Stimulated activated naive CD8-positive, alpha-beta T cell treated with anti-CD3 and anti-CD28 coated beads, Interleukin-15, amount 100 ng/mL, for 72 hours (primary cell): ENCODE measurements at regions not wholly inside any gene's neighbourhood (a gene's known extent, or its start where the extent isn't known, plus 50 kb on each side); places are given as distances from the start of the nearest gene placed in this dataset.

Experiments
- ATAC-seq: fragments of 150-1000 bp; cut with Tn5 transposase; 2 replicates; pipeline ENCODE4 v1.10.0; 2021; ENCODE audit warnings: mild to moderate bottlenecking, moderate library complexity
- DNase-seq, 2 donors: peaks; one replicate each; pipeline ENCODE4 v3.0.0; 2021 to 2022
- H3K27ac Mint-ChIP-seq, 2 donors: one replicate each; pipeline ENCODE4 v1.8.0; 2022; ENCODE audit warnings: mild to moderate bottlenecking in 2 of 2, mixed read lengths in 2 of 2, moderate library complexity in 2 of 2
- H3K27me3 Mint-ChIP-seq: one replicate; pipeline ENCODE4 v1.8.0; 2022; ENCODE audit warnings: mixed read lengths
- H3K4me1 Mint-ChIP-seq: one replicate; pipeline ENCODE4 v1.8.0; 2022; ENCODE audit warnings: mild to moderate bottlenecking, mixed read lengths
- H3K4me3 Mint-ChIP-seq, 2 donors: one replicate each; pipeline ENCODE4 v1.8.0; 2022; ENCODE audit warnings: mild to moderate bottlenecking in 2 of 2, mixed read lengths in 2 of 2, moderate library complexity in 1 of 2
- H3K9me3 Mint-ChIP-seq, 2 donors: one replicate each; pipeline ENCODE4 v1.8.0; 2022; ENCODE audit warnings: mixed read lengths in 2 of 2

GRCh38 chr9:111232997-111233790 is 96.8 kb downstream of the OR2K2 start:
- H3K4me1 Mint-ChIP-seq, result no peaks in the 10 kb centered on the region
- H3K4me3 Mint-ChIP-seq, result no peak overlapping the region
- H3K27me3 Mint-ChIP-seq, result no peaks in the 10 kb centered on the region
- H3K9me3 Mint-ChIP-seq, result no peaks in the 10 kb centered on the region
- ATAC-seq (no peak), DNase-seq (no peak)
- peak overlapping the region in 1 of 2 donors; percentile 54 for H3K27ac Mint-ChIP-seq

- no peaks in the 10 kb centered on the region for H3K27me3 Mint-ChIP-seq
- H3K9me3 Mint-ChIP-seq, result no peaks in the 10 kb centered on the region
- H3K4me1 Mint-ChIP-seq, result no peaks in the 10 kb centered on the region
- no peak overlapping the region for H3K4me3 Mint-ChIP-seq
- DNase-seq (no peak), ATAC-seq (no peak)
- H3K27ac Mint-ChIP-seq, result no peak overlapping the region
These were observed 98.0 kb downstream of the OR2K2 start for GRCh38 chr9:111231801-111232580.

- H3K9me3 Mint-ChIP-seq, result peaks cover 5 to 8% of the 10 kb centered on the region in 2 donors
These were observed 107.3 kb downstream of the OR2K2 start for GRCh38 chr9:111222757-111223156.

GRCh38 chr9:111212874-111213273 is 117.2 kb downstream of the OR2K2 start:
- Mint-ChIP-seq H3K9me3 (peaks cover 6 to 22% of the 10 kb centered on the region in 2 donors), H3K4me3 (no peak overlapping the region), H3K4me1 (no peaks in the 10 kb centered on the region), H3K27ac (no peak overlapping the region), H3K27me3 (peaks cover 12% of the 10 kb centered on the region)
- ATAC-seq, result no peak
- DNase-seq, result no peak

More at GRCh38 chr9:111222757-111223156, 107.3 kb downstream of the OR2K2 start:
- ATAC-seq (no peak), DNase-seq (no peak)
- no peaks in the 10 kb centered on the region for H3K27me3 Mint-ChIP-seq
- no peak overlapping the region for H3K27ac Mint-ChIP-seq
- no peak overlapping the region for H3K4me3 Mint-ChIP-seq
- H3K4me1 Mint-ChIP-seq, result no peaks in the 10 kb centered on the region

GRCh38 chr9:111198936-111199335 is 131.1 kb downstream of the OR2K2 start:
- H3K27ac Mint-ChIP-seq, result no peak overlapping the region
- ATAC-seq (no peak), DNase-seq (no peak)
- H3K4me1 Mint-ChIP-seq, result no peaks in the 10 kb centered on the region
- H3K9me3 Mint-ChIP-seq, result peaks cover 37 to 41% of the 10 kb centered on the region in 2 donors
- H3K4me3 Mint-ChIP-seq, result no peak overlapping the region
- H3K27me3 Mint-ChIP-seq, result no peaks in the 10 kb centered on the region

GRCh38 chr9:111197256-111197655 is 132.8 kb downstream of the OR2K2 start:
- Mint-ChIP-seq H3K9me3 (peaks cover 22 to 24% of the 10 kb centered on the region in 2 donors), H3K4me3 (no peak overlapping the region), H3K27me3 (no peaks in the 10 kb centered on the region), H3K27ac (no peak overlapping the region), H3K4me1 (no peaks in the 10 kb centered on the region)
- ATAC-seq (no peak), DNase-seq (no peak)

GRCh38 chr9:111195766-111196165 is 134.3 kb downstream of the OR2K2 start:
- Mint-ChIP-seq H3K27me3 (no peaks in the 10 kb centered on the region), H3K27ac (no peak overlapping the region), H3K9me3 (peaks cover 19 to 22% of the 10 kb centered on the region in 2 donors), H3K4me3 (no peak overlapping the region), H3K4me1 (no peaks in the 10 kb centered on the region)
- ATAC-seq (no peak), DNase-seq (no peak)

GRCh38 chr9:111193095-111193494 is 136.9 kb downstream of the OR2K2 start:
- Mint-ChIP-seq H3K27me3 (no peaks in the 10 kb centered on the region), H3K4me1 (no peaks in the 10 kb centered on the region), H3K9me3 (peaks cover 6 to 7% of the 10 kb centered on the region in 2 donors), H3K27ac (no peak overlapping the region), H3K4me3 (no peak overlapping the region)
- no peak for ATAC-seq
- no peak for DNase-seq

- no peak for ATAC-seq
- no peak for DNase-seq
- H3K4me1 Mint-ChIP-seq, result no peaks in the 10 kb centered on the region
- H3K9me3 Mint-ChIP-seq, result peaks cover 2 to 3% of the 10 kb centered on the region in 2 donors
- no peak overlapping the region for H3K4me3 Mint-ChIP-seq
- no peaks in the 10 kb centered on the region for H3K27me3 Mint-ChIP-seq
- H3K27ac Mint-ChIP-seq, result no peak overlapping the region
These were observed 137.4 kb downstream of the OR2K2 start for GRCh38 chr9:111192650-111193049.

- no peak for ATAC-seq
- Mint-ChIP-seq H3K27me3 (no peaks in the 10 kb centered on the region), H3K9me3 (no peaks in the 10 kb centered on the region), H3K4me3 (no peak overlapping the region), H3K4me1 (no peaks in the 10 kb centered on the region), H3K27ac (no peak overlapping the region)
- no peak for DNase-seq
These were observed 139.7 kb downstream of the OR2K2 start for GRCh38 chr9:111190347-111190746.

- DNase-seq, result no peak
- H3K4me3 Mint-ChIP-seq, result no peak overlapping the region
- H3K27ac Mint-ChIP-seq, result no peak overlapping the region
- H3K4me1 Mint-ChIP-seq, result no peaks in the 10 kb centered on the region
- peaks cover 7 to 10% of the 10 kb centered on the region in 2 donors for H3K9me3 Mint-ChIP-seq
- H3K27me3 Mint-ChIP-seq, result no peaks in the 10 kb centered on the region
- no peak for ATAC-seq
These were observed 142.6 kb downstream of the OR2K2 start for GRCh38 chr9:111187376-111187775.

GRCh38 chr9:111186021-111186530 is 143.9 kb downstream of the OR2K2 start:
- DNase-seq (no peak), ATAC-seq (no peak)
- Mint-ChIP-seq H3K27ac (no peak overlapping the region), H3K27me3 (no peaks in the 10 kb centered on the region), H3K4me3 (no peak overlapping the region), H3K4me1 (no peaks in the 10 kb centered on the region), H3K9me3 (peaks cover 7 to 10% of the 10 kb centered on the region in 2 donors)

- H3K9me3 Mint-ChIP-seq, result peaks cover 10 to 14% of the 10 kb centered on the region in 2 donors
These were observed 142.5 kb upstream of the LPAR1 start for GRCh38 chr9:111180811-111181210.

GRCh38 chr9:111179577-111179976 is 141.3 kb upstream of the LPAR1 start:
- Mint-ChIP-seq H3K27me3 (peaks cover 12% of the 10 kb centered on the region), H3K9me3 (peaks cover 10 to 14% of the 10 kb centered on the region in 2 donors), H3K27ac (no peak overlapping the region), H3K4me3 (no peak overlapping the region), H3K4me1 (no peaks in the 10 kb centered on the region)
- DNase-seq (no peak), ATAC-seq (no peak)

More at GRCh38 chr9:111180811-111181210, 142.5 kb upstream of the LPAR1 start:
- DNase-seq, result no peak
- no peak for ATAC-seq
- Mint-ChIP-seq H3K27ac (no peak overlapping the region), H3K4me3 (no peak overlapping the region), H3K4me1 (no peaks in the 10 kb centered on the region), H3K27me3 (peaks cover 12% of the 10 kb centered on the region)

GRCh38 chr9:111178331-111179055 is 140.2 kb upstream of the LPAR1 start:
- H3K27me3 Mint-ChIP-seq, result peaks cover 12% of the 10 kb centered on the region
- no peak for DNase-seq
- no peak overlapping the region for H3K4me3 Mint-ChIP-seq
- peaks cover 14 to 18% of the 10 kb centered on the region in 2 donors for H3K9me3 Mint-ChIP-seq
- ATAC-seq, result no peak
- H3K4me1 Mint-ChIP-seq, result no peaks in the 10 kb centered on the region
- H3K27ac Mint-ChIP-seq, result no peak overlapping the region
